GM19452 (cell line): ENCODE measurements at regions not wholly inside any gene's neighbourhood (a gene's known extent, or its start where the extent isn't known, plus 50 kb on each side); places are given as distances from the start of the nearest gene placed in this dataset.
"Not testable (repeated sequence)": the region's sequence is repeated elsewhere in the genome, so short reads cannot be mapped to it uniquely, and the experiment has no call there.

Source experiments
- ATAC-seq: cut with Tn5 transposase; IDR thresholded peaks from one replicate; pipeline ENCODE4 v1.9.1; 2021; ENCODE audit not compliant: unreplicated experiment

DNA sequence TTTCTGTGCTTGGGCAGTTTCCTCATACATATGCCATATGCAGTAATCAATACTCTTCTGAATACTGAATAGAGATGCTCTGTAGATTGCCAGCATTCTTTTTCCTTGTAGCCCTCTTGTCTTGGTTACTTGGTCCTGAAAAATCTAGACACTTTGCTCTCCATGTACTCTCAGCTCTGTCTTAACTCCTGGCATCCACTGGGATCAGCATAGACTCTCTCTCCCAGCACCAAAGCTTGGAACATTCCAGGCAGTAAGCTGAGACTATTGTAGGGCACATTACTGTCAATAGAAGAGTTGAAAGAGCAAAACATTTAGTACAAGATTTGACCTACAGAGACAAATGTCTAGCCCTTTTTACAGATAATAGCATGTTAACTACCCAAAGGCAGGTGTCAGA is 1100.3 kb downstream of the TBL1XR1 start:
- ATAC-seq, result no peak

DNA sequence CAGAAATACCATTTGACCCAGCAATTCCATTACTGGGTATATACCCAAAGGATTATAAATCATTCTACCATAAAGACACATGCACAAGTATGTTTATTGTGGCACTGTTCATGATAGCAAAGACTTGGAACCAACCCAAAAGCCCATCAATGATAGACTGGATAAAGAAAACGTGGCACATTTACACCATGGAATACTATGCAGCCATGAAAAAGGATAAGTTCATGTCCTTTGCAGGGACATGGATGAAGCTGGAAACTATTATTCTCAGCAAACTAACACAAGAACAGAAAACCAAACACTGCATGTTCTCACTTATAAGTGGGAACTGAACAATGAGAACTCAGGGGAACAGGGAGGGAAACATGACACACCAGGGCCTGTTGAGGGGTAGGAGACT is 1103.4 kb downstream of the TBL1XR1 start:
- ATAC-seq, result not testable (repeated sequence)

GRCh38 chr3:176090727-176091126 is 1106.6 kb downstream of the TBL1XR1 start:
- ATAC-seq, result no peak

DNA sequence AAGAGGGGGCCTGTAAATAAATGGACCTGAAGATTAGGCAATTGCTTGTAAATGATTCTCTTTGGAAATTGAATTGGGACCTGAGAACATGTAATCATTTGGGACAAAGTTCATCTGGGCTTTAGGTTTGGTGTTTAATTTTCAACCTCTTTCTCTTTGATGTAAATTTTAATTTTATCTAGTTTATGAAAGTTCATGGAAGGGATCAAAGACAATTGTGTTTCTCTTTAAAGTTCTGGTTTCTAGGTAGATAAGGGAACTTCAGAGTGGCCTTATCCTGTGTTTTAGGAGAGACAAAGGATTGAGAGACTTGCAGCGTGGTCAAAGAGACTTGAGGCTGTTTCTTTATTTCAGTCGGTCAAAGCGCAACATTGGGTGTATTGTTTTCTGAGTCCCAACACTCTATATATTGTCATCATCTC is 1108.3 kb downstream of the TBL1XR1 start:
- ATAC-seq, result no peak

DNA sequence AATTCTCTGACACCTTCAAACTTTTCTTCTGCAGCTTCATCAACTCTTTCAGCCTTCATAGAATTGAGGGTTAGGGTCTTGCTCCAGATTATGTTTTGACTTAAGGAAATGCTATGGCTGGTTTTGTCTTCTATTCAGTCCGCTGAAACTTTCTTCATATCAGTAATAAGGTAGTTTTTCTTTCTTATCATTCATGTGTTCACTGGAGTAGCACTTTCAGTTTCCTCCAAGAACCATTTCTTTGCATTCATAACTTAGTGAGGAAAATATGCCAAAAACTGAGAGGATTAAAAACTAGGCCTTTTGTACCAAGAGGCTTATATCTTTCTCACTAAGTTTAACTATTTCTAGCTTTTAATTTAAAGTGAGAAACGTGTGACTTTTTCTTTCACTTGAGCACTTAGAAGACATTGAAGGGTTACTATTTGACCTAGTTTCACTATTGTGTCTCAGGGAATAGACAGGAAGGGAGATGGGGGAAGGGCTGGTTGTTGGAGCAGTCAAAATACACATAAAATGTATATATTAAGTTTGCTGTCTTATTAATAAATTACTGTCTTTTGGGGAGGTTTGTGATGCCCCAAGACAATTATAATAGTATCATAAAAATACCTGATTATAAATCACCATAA is 1110.1 kb downstream of the TBL1XR1 start:
- no peak for ATAC-seq

DNA sequence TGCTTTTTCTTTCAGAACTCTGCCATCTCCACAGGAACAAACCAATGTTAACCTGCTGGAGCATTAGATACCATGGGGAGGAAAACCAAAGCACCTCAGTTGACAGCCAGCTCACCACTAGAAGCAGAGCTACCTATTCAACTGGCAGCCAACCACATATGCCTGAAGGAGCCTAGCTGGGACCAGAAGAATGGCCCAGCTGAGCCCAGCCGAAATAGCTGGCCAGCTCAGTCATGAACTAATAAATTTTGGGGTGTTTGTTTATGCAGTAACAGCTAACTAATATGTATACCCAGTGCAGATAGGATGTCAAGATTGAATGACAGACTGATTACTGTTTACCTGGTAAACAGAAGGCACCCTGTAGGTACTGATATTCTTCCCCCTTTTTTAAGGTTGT is 1117.5 kb downstream of the TBL1XR1 start:
- ATAC-seq, result no peak

- ATAC-seq, result no peak
These were observed 1118.4 kb downstream of the TBL1XR1 start for GRCh38 chr3:176078906-176079305.

DNA sequence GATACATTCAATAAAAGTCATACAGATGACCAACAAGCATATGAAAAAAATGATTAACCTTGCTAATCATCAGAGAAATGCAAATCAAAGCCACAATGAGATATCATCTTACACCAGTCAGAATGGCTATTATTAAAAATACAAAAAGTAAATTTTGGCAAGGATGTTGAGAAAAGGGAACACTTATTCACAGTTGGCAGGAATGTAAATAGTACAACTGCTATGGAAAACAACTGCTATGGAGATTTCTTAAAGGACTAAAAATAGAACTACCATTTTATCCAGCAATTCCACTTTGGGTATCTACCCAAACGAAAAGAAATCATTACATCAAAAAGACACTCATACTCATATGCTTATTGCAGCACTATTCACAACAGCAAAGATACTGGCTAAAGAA is 1121.8 kb downstream of the TBL1XR1 start:
- ATAC-seq, result no peak

DNA sequence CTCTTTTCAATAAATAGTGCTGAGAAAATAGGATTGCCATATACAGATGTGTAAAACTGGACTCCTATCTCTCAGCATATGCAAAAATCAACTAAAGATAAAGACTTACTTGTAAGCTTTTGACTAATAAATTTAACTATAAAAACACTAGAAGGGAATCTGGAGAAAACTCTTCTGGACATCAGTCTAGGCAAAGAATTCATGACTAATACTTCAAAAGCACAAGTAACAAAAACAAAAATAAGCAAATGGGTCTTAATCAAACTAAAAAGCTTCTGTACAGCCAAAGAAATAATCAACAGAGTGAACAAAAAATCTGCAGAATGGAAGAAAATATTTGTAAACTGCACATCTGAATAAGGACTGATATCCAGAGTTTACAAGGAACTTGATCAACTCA is 1122.2 kb downstream of the TBL1XR1 start:
- ATAC-seq, result no peak

- no peak for ATAC-seq
These were observed 1123.2 kb downstream of the TBL1XR1 start for GRCh38 chr3:176074096-176074495.

DNA sequence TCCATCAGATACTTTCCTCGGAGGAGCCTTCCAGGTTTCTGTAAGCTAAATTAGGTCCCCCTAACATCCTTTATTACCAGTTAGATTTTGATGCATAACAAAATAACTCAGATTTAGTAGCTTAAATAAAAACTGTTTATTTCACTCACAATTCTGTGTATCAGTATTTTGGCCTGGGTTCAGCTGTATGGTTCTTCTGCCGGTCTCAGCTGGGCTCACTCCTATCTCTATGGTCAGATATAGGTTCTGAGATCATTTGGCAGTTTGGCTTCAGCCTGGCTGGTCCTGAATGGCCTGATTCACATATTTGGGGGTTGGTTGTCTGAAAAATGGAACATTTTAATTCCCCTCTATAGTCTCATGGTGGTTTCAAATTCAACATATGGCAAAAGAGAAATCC is 1125.3 kb downstream of the TBL1XR1 start:
- ATAC-seq, result no peak

DNA sequence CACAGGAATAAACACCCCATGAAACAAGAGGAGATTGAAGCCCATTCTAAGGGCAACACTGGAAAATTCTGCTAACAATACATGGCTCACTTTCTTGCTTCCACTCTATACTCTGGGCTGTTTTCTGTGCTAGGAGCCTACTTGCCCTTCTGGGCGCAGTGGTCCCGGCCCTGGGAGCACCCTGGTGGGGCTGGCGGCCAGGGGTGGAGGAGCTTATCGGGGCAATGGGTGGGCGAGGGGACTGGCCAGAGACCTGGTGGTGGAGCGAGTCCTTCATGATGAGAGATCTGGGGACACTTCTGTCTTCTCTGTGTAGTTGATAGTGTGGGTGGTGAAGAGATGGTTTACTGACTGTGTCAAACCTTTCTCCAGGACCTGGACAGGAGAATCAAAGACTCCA is 1128.5 kb downstream of the TBL1XR1 start:
- no peak for ATAC-seq

DNA sequence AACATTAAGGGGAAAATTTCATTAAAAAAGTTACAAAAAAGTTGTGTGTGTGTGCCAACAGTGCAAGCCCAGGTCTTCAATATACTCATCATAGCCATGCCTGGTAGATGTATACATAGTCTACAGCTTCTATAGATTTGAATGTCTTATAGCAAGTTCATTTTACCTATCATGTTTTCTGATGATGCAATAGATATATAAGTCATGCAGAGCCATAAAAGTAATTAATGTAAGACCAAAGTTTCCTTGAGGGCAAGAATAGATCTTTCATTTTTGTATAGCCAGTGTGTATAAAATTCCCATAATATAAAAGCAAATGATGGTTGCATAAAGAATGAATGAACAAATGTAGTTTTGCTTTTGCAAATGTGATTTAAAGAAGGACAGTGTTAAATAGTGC is 1138.4 kb downstream of the TBL1XR1 start:
- ATAC-seq, result no peak

- ATAC-seq, result no peak
These were observed 1141.4 kb downstream of the TBL1XR1 start for GRCh38 chr3:176055836-176056235.

- ATAC-seq, result no peak
These were observed 1145.5 kb downstream of the TBL1XR1 start for GRCh38 chr3:176051766-176052165.

DNA sequence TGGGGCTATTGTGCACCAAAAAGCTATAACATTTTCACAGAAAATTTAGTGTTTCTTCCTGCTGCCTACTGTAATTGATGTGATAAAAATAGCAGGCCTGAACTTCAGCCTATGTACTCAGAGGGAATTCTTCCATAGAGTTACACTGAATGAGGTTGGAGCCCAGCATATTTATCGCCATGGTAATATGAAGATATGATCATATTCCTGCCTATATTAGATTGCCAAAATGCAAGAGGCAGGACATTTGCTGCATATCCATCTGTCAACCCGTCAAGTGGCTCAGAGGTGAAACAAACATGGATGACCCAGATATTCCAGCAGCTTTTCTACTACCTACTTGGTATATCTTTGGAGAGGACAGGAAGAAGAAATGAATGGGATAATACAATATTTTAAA is 1150.6 kb downstream of the TBL1XR1 start:
- ATAC-seq, result no peak

DNA sequence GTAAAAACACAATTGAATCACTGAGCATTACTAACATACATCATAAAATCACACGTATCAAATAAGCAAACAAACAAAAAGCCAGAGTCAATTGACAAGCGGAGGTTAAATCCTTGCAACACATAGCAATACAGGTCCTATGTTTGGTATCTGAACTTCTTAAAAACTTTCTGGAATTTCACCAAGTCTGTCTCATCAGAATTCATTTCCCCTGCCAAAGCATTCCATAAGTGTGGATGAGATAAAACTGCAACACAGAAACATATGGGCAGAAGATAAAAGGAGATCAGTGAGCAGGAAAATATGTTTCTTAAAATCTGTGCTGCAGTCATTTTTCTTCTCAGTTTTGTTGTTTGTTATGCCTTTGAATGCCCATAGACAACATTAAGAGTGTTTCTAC is 1155.5 kb downstream of the TBL1XR1 start:
- no peak for ATAC-seq

GRCh38 chr3:176041185-176041584 is 1156.1 kb downstream of the TBL1XR1 start:
- ATAC-seq, result no peak

DNA sequence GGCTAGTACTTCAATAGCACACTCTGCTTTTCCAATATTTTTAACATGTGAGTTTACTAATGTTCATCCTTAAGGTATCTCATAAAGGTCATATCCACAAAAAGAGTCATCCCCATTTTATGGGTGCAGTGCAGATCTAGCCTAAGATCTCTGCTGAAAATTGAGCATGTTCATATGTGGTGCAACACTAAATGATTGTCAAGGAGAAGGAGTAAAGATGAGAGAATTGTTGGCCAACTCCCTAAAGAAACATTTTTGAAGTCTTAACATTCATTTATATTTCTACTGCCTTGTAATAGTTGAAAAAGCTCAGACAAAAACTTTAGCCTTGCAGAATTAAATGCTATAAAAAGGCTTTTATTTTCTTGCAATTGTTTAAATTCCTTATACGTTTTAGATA is 1159.6 kb downstream of the TBL1XR1 start:
- no peak for ATAC-seq

- ATAC-seq, result no peak
These were observed 1165.2 kb downstream of the TBL1XR1 start for GRCh38 chr3:176032043-176032442.

DNA sequence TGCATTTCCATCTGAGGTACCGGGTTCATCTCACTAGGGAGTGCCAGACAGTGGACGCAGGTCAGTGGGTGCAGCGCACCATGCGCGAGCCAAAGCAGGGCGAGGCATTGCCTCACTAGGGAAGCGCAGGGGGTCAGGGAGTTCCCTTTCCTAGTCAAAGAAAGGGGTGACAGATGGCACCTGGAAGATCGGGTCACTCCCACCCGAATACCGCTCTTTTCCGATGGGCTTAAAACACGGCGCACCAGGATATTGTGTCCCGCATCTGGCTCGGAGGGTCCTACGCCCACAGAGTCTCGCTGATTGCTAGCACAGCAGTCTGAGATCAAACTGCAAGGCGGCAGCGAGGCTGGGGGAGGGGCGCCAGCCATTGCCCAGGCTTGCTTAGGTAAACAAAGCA is 1157.1 kb downstream of the NAALADL2 start:
- ATAC-seq, result not testable (repeated sequence)

DNA sequence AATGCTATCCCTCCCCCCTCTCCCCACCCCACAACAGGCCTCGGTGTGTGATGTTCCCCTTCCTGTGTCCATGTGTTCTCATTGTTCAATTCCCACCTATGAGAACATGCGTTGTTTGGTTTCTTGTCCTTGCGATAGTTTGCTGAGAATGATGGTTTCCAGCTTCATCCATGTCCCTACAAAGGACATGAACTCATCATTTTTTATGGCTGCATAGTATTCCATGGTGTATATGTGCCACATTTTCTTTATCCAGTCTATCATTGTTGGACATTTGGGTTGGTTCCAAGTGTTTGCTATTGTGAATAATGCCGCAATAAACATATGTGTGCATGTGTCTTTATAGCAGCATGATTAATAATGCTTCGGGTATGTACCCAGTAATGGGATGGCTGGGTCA is 1156.1 kb downstream of the NAALADL2 start:
- ATAC-seq, result not testable (repeated sequence)

DNA sequence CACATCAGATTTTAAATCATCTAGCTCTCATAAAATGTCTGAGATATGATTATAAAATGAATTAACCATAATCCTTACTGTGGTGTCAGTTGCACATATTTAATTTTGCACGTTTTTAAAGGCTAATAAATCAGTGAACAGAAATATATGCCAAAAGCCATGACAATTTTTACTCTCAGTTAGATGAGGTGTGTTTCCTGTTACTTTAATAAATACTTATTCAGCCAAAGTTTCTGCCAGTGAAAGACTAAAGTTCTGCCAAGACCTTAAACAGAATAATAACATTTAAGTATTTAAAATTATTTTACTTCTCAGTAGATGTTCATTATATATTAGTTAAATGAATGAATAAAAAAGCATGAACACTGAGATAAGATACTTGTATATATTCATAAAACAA is 1150.1 kb downstream of the NAALADL2 start:
- no peak for ATAC-seq
